ENCODE measurements at regions not wholly inside any gene's neighbourhood (a gene's known extent, or its start where the extent isn't known, plus 50 kb on each side); places are given as distances from the start of the nearest gene placed in this dataset.

GRCh38 chr2:239596253-239596652, 195.4 kb upstream of the HDAC4 start:
- no peaks in the 10 kb centered on the region for H3K4me1 ChIP-seq (ENCODE audit: control insufficient read depth, insufficient read depth, low read length)
- H3K4me2 ChIP-seq (ENCODE audit: control insufficient read depth, insufficient read depth), result no peak overlapping the region
- TF ChIP-seq, protein P1, sequence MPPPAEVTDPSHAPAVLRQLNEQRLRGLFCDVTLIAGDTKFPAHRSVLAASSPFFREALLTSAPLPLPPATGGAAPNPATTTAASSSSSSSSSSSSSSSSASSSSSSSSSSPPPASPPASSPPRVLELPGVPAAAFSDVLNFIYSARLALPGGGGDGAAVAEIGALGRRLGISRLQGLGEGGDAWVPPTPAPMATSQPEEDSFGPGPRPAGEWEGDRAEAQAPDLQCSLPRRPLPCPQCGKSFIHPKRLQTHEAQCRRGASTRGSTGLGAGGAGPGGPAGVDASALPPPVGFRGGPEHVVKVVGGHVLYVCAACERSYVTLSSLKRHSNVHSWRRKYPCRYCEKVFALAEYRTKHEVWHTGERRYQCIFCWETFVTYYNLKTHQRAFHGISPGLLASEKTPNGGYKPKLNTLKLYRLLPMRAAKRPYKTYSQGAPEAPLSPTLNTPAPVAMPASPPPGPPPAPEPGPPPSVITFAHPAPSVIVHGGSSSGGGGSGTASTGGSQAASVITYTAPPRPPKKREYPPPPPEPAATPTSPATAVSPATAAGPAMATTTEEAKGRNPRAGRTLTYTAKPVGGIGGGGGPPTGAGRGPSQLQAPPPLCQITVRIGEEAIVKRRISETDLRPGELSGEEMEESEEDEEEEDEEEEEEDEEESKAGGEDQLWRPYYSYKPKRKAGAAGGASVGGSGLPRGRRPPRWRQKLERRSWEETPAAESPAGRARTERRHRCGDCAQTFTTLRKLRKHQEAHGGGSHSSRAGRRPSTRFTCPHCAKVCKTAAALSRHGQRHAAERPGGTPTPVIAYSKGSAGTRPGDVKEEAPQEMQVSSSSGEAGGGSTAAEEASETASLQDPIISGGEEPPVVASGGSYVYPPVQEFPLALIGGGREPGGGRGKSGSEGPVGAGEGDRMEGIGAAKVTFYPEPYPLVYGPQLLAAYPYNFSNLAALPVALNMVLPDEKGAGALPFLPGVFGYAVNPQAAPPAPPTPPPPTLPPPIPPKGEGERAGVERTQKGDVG (CRISPR knock-in tag; IDR thresholded peaks at IDR 0.05), result no peak
- TF ChIP-seq CBFB (IDR thresholded peaks at IDR 0.05; ENCODE audit: low read depth), result no peak
- H4K20me1 ChIP-seq (ENCODE audit: control insufficient read depth, insufficient read depth), result no peaks in the 10 kb centered on the region
- in situ Hi-C loops (cut with MboI) (no loop called here), intact Hi-C loops (cut with micrococcal nuclease; ENCODE audit: unreplicated experiment) (no loop called here)
- no peak overlapping the region for H3K27ac ChIP-seq (ENCODE audit: control insufficient read depth, insufficient read depth)
- no peaks in the 10 kb centered on the region for H3K79me2 ChIP-seq (ENCODE audit: control insufficient read depth, insufficient read depth, low read length)
- H3K9ac ChIP-seq (ENCODE audit: control insufficient read depth, insufficient read depth, low read length), result no peak overlapping the region
- no peak overlapping the region for H2AFZ ChIP-seq (ENCODE audit: control insufficient read depth, low read depth, low read length)
- ATAC-seq (no peak), FAIRE-seq (no peak), DNase-seq (ENCODE audit: low read depth, low spot score) (no peak)
- peaks cover 5% of the 10 kb centered on the region; the same call in 1 of the 3 replicates for H3K9me3 ChIP-seq (replicated peaks; ENCODE audit: control insufficient read depth, insufficient read depth, low read length)
- BruUV-seq (replicated peaks), result no TSS peak
- H3K36me3 ChIP-seq (ENCODE audit: control insufficient read depth in 2 of 2, insufficient read depth in 2 of 2, low read length in 1 of 2), result no peaks in the 10 kb centered on the region
- WGBS (ENCODE audit: insufficient coverage, insufficient replicate concordance, low lambda C conversion rate, missing lambda C conversion rate), result 11% methylated on average over 4 of the region's 4 CpGs
- ChIA-PET CTCF (no interaction called here), POLR2A (no interaction called here), SMC1A (ENCODE audit: uncharacterized antibody, unreplicated experiment) (no interaction called here), RAD21 (ENCODE audit: unreplicated experiment) (no interaction called here)
- H3K4me3 ChIP-seq, result no peak overlapping the region
- no peaks in the 10 kb centered on the region for H3K27me3 ChIP-seq (replicated peaks in 1 of 2; ENCODE audit: control insufficient read depth in 2 of 2, insufficient read depth in 2 of 2, low read length in 1 of 2)

DNA sequence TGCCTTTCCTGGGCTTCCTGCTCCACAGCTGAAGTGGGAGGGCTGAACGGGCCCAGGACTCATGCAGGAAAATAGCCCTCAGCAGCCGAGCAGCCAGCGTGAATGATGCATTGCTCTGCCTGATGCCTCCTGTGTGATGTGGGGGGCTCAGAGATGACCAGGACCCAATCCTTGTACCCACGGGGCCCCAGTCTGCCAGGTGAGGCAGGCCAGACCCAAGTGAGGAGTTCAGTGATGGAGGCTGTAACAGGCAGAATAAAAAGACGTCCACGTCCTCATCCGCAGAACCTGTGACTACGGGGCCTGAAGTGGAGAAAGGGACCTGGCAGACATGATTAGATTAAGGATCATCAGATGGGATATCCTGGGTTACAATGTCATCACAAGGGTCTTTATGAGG, 194.9 kb upstream of the HDAC4 start:
- intact Hi-C loops (cut with micrococcal nuclease; ENCODE audit: unreplicated experiment) (no loop called here), in situ Hi-C loops (cut with MboI) (no loop called here)
- Histone ChIP-seq H3K4me1 (ENCODE audit: control insufficient read depth, insufficient read depth, low read length) (no peaks in the 10 kb centered on the region), H3K36me3 (ENCODE audit: control insufficient read depth in 2 of 2, insufficient read depth in 2 of 2, low read length in 1 of 2) (no peaks in the 10 kb centered on the region), H2AFZ (ENCODE audit: control insufficient read depth, low read depth, low read length) (no peak overlapping the region), H3K27me3 (replicated peaks in 1 of 2; ENCODE audit: control insufficient read depth in 2 of 2, insufficient read depth in 2 of 2, low read length in 1 of 2) (no peaks in the 10 kb centered on the region), H3K27ac (ENCODE audit: control insufficient read depth, insufficient read depth) (no peak overlapping the region), H3K79me2 (ENCODE audit: control insufficient read depth, insufficient read depth, low read length) (no peaks in the 10 kb centered on the region), H3K9me3 (replicated peaks; ENCODE audit: control insufficient read depth, insufficient read depth, low read length) (peaks cover 5% of the 10 kb centered on the region; the same call in 1 of the 3 replicates), H3K4me3 (no peak overlapping the region), H3K4me2 (ENCODE audit: control insufficient read depth, insufficient read depth) (no peak overlapping the region), H4K20me1 (ENCODE audit: control insufficient read depth, insufficient read depth) (no peaks in the 10 kb centered on the region), H3K9ac (ENCODE audit: control insufficient read depth, insufficient read depth, low read length) (no peak overlapping the region)
- ChIA-PET POLR2A (no interaction called here), RAD21 (ENCODE audit: unreplicated experiment) (no interaction called here), CTCF (no interaction called here), SMC1A (ENCODE audit: uncharacterized antibody, unreplicated experiment) (no interaction called here)
- ATAC-seq (no peak), FAIRE-seq (no peak), DNase-seq (ENCODE audit: low read depth, low spot score) (no peak)
- no TSS peak for BruUV-seq (replicated peaks)
- TF ChIP-seq SIN3A (IDR thresholded peaks at IDR 0.05; ENCODE audit: low read depth, low read length), result no peak
- no peak for TF ChIP-seq SREBF1 (IDR thresholded peaks at IDR 0.05; ENCODE audit: low read length)
- no peak for TF ChIP-seq BCL11A (IDR thresholded peaks at IDR 0.05; ENCODE audit: low read depth, low read length)
- TF ChIP-seq ATF7 (IDR thresholded peaks at IDR 0.05; ENCODE audit: low read depth), result no peak
- TF ChIP-seq POLR2AphosphoS5 (IDR thresholded peaks at IDR 0.05; ENCODE audit: low read length), result no peak
- TF ChIP-seq, protein P2, sequence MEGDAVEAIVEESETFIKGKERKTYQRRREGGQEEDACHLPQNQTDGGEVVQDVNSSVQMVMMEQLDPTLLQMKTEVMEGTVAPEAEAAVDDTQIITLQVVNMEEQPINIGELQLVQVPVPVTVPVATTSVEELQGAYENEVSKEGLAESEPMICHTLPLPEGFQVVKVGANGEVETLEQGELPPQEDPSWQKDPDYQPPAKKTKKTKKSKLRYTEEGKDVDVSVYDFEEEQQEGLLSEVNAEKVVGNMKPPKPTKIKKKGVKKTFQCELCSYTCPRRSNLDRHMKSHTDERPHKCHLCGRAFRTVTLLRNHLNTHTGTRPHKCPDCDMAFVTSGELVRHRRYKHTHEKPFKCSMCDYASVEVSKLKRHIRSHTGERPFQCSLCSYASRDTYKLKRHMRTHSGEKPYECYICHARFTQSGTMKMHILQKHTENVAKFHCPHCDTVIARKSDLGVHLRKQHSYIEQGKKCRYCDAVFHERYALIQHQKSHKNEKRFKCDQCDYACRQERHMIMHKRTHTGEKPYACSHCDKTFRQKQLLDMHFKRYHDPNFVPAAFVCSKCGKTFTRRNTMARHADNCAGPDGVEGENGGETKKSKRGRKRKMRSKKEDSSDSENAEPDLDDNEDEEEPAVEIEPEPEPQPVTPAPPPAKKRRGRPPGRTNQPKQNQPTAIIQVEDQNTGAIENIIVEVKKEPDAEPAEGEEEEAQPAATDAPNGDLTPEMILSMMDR (IDR thresholded peaks at IDR 0.05 in 2 of 3, conservative IDR thresholded peaks at IDR 0.05 in 1 of 3; ENCODE audit: control insufficient read depth in 2 of 3, extremely low read depth in 1 of 3, insufficient read depth in 1 of 3, low read depth in 3 of 3, low read length in 3 of 3), result no peak
- no peak for TF ChIP-seq POU2F2 (IDR thresholded peaks at IDR 0.05; ENCODE audit: borderline replicate concordance, low read depth, low read length)
- no peak for TF ChIP-seq BMI1 (IDR thresholded peaks at IDR 0.05; ENCODE audit: borderline replicate concordance)
- no peak for TF ChIP-seq KAT2A (conservative IDR thresholded peaks at IDR 0.05; ENCODE audit: control insufficient read depth, low read depth, low read length)
- no peak for TF ChIP-seq CHD2 (IDR thresholded peaks at IDR 0.05; ENCODE audit: borderline replicate concordance, low read depth, low read length)
- no peak for TF ChIP-seq ZZZ3 (IDR thresholded peaks at IDR 0.05; ENCODE audit: control insufficient read depth, insufficient read length, low read depth)
- WGBS (ENCODE audit: insufficient coverage, insufficient replicate concordance, low lambda C conversion rate, missing lambda C conversion rate), result 41% methylated on average over 7 of the region's 8 CpGs

Data from GM12878 (cell line).